GM18951 (cell line): ENCODE measurements at regions not wholly inside any gene's neighbourhood (a gene's known extent, or its start where the extent isn't known, plus 50 kb on each side); places are given as distances from the start of the nearest gene placed in this dataset.
"Not testable (repeated sequence)": the region's sequence is repeated elsewhere in the genome, so short reads cannot be mapped to it uniquely, and the experiment has no call there.

Experiments
- POLR2A ChIP-seq: IDR thresholded peaks from 4 replicates; pipeline ENCODE4 v1.6.1; 2011; ENCODE audit warnings: mild to moderate bottlenecking; ENCODE audit not compliant: insufficient read length, insufficient read depth; ENCODE audit errors: extremely low read depth
- in situ Hi-C: fragments of 300-500 bp; cut with MboI; formaldehyde crosslinking; loops from one replicate; pipeline ENCODE4 v1.12.0; 2022; ENCODE audit warnings: low sequenced_read_pairs, mixed read lengths, inconsistent platforms; ENCODE audit not compliant: unreplicated experiment

DNA sequence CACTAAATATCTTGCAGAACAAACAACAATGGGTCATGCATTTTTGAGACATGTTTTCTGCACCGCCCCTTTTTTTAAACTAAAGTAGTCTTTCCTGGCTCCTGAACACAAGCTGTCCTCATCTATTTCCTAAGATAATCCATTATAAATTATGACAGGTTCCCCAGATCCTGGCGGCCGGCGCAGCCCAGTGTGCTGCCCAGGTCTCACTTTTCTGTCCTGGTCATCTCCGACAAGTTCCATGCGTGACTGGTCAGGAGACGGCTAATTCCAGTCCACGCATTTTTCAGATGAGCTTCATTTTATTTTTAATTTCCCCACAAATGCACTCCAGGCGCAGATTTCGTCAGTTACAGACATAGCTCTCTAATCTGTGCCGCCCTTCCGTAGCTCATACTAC lies 92.9 kb upstream of the EGFLAM start:
- no peak for TF ChIP-seq POLR2A
- in situ Hi-C loops = no loop called here

DNA sequence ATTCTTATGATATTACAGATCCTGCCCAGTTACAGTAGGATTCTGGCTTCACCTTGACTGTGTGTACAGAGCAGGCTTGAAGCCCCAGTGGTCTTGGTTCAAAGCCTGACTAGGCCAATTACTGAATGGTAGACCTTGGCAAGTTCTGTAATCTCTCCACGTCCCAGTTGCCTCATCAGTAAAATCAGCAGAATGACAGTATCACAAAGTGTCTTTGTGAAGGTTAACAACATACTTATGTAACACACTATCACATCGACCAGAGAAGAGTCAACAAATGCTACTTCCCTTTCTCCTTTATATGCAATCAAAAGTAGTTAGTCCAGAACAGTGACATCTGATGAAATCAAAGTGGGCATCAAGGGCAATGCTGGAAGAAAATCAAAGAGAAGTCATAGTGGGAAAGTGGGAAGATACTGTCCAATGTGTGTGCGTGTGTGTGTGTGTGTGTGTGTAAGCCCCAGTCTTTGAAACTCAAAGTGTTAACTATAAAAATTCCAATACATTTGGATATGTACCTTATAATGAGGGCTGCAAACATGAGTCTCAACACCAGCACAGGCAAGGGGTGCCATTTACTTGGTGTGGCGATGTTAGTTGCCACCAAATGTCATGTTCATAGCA lies 93.5 kb upstream of the EGFLAM start:
- TF ChIP-seq POLR2A = no peak
- in situ Hi-C loops = no loop called here

DNA sequence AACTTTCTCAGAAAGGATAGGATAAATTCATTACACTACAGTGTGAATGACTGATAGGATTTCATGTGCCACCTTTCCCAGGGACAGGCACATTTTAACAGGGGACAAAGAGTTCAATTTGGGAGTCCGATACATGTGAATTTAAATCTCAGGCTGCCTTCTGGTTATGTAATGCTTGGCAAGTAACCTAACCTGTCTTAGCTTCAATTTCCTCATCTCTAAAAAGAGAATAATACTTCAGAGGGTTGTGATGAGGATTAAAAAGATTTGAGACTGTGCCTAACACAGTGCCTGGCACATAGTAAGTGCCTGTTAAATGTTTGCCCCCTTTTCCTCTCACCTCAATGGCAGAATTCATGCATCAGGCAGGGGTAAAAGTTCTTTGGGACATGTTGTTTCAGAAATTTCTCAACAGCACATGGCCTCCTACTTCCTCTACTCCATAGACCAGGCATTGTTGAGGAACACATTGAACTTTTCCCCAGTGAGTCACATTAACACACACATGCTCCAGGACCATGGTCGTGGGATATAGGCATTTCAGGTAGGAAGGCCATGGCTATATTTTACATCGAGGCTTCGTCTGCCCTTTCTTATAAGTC lies 94.6 kb upstream of the EGFLAM start:
- in situ Hi-C loops = no loop called here
- TF ChIP-seq POLR2A = no peak

DNA sequence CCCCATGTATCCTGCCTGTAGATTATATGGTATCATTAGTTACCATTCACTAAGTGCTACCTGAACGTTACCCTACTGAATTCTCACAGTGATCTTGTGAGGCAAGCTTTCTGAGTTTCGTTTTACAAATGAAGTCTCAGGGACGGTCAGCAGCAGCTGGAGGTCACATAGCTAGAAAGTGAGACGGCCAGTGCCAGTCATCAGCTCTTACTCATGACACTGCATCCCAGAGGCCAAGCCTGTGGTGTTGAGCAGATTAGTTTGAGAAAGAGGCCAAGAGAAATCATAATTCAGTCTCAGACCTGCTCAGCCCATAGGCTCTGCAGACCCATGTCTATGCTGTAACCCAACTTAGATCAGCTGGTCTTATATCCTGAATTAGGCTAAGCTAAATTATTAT lies 95.7 kb upstream of the EGFLAM start:
- no peak for TF ChIP-seq POLR2A
- in situ Hi-C loops = no loop called here

DNA sequence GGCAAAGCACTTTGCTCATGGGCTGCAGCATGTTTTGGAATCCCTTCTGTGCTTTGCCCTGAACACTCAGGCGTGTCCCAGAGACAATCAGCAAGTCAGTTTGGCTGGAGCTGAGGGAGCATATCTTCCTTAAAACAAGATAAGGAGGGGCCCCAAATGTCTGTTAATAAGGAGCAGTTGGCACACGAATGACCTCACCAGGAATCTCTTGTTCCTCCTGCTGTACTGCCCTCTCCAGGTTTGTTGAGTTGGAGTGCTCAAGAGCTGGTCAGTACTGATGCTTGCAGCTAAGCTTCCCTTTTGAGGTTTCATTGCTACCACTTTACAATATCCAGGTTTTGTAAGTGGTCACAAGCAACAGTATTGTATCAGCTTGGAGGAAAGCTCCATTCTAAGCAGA lies 101.3 kb upstream of the EGFLAM start:
- in situ Hi-C loops = no loop called here
- no peak for TF ChIP-seq POLR2A

DNA sequence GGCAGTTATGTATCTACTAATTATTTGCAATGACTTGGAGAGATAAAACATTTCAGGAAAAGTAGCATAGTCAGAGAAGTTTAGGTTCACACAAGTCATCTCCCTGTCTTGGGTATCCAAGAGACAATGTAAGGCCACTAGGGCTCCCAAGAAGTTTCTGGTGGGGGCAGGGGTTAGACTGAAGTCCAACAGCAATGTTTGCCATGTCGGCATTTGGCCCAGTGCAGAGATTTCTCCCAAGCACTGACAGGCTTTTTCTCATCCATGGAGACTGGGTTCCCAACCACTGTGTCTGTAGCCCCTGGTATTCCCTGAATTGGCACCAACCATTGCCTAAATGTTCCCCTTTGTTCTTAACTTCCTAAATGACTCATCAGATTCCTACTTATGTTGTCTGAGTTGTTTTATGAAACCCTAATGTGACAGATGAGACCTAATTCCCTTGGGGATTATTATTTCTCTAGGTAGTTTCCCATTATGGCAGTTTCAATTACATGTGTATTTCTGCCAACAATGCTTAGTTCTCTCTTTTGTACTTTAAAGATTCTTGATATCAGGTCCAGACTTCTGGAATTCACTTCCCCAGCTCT lies 103.6 kb upstream of the EGFLAM start:
- in situ Hi-C loops = no loop called here
- TF ChIP-seq POLR2A = no peak

DNA sequence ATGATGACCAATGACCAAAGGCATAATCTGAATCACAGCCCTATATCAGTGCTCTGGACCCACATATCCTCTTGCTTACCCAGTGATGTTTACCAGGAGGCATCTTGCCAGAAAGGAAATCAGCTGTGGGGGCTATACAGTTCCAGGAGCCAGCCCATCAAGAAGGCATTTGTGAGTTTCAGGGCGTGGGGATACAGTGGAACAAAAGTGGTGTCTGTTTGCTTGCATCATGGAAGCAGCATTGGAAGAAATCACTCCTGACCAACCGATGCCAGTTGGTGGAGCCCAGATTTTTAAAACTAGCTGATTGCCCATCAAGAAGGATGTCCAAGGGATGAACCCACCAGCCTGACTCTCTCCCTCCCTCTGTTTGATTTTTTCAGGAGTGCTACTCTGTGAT lies 106.5 kb upstream of the EGFLAM start:
- TF ChIP-seq POLR2A = no peak
- in situ Hi-C loops = no loop called here

DNA sequence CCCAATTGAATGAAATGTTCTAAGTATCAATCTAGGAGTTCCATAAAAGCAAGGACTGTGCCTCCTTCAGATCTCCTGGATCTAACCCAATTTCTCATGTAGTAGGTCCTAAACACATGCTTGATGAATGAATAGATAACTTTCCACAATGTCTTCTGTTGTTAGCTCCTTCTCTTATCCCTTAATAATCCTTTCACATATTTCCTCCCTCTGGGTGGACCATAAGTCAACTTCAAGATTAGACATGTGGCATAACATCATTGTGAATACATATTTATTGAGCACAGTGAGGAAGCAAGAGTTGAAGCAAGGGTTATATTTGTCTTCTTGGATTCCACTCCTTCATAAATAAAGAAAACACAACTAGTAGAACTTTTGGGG lies 108.6 kb upstream of the EGFLAM start:
- in situ Hi-C loops = no loop called here
- no peak for TF ChIP-seq POLR2A

DNA sequence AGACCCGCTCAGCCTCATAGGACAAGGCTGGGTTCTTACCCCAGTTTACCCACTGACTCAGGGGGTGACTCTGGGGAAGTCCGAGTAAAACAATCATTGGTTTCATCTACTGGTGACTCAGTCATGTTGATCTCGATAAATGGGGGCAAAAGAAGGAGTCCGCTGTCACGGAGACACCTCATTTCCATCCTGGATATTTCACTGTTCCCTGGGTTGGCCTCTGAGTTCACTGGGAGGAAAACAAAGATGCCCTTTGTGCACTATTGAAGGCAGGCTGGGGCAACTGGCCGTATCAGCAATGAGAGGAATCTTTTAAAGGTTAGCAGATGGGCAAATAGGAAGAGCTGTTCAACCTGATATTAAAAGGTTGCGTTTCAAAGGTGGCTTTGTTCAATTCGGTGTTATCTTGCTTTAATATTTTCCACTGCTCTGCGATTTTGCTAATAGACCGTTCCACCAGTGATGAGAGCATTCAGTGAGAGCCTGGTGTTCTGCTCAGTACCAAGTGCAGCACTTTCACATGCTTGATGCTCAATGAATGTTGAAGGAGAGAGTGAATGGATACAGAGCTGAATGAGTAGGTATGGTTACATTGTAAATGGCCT lies 110.2 kb upstream of the EGFLAM start:
- no peak for TF ChIP-seq POLR2A
- in situ Hi-C loops = no loop called here

DNA sequence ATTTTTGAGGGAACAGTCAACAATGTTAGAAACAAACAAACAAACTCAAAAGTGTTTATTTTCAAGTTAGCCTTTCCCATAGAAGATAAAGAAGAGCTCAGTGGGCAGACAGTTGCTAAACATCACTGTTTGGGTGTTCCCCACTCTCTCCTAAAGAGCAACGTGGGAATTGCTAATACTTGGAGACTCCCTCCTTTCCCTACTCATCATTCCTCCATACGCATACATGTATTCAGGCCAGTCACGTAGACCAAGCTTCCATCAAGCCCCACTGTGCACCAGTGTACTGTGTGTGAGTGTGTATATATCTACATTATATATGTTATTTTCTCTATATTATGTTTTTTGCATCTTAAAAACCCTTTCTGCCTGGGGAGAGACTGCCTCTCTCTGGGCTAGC lies 115.0 kb upstream of the EGFLAM start:
- in situ Hi-C loops = no loop called here
- TF ChIP-seq POLR2A = no peak

DNA sequence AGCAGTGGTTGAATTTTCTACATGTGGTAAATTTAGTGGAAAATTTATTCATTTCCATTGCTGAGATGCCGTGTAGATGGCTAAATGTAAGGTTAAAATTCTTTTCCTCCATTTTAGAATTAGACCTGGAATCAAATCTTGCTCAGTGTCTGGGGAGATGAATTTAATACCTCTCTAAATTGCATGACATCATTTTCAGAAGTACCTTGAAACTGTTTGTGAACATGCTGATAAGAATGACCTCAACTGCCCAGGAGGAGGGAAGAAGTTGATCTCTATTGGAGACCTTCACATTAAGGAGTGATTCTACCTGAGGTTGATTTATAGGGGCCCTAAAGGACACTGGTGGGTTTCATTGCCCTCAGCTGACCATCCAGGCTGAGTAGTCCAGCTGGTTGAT lies 116.7 kb upstream of the EGFLAM start:
- no peak for TF ChIP-seq POLR2A
- in situ Hi-C loops = no loop called here

DNA sequence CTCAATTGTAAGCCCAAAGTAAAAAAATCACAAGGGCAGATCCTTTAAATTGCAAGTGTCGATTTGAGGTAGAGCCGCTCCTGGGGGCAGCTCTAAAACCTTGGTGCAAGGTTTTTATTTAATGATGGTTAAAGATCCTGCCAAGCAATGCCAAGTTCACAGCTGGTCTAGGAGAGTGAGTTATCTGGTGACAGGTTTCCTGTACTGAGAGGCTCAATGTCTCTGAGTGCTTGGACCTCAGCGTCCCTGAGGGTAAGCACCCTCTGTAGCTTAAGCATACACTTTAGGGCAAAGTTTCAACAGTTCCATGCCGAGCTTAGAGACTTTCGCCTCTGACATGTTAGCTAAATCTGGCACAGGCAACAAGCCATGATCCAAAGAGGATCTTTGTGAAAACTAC lies 119.8 kb upstream of the EGFLAM start:
- in situ Hi-C loops = no loop called here
- no peak for TF ChIP-seq POLR2A

DNA sequence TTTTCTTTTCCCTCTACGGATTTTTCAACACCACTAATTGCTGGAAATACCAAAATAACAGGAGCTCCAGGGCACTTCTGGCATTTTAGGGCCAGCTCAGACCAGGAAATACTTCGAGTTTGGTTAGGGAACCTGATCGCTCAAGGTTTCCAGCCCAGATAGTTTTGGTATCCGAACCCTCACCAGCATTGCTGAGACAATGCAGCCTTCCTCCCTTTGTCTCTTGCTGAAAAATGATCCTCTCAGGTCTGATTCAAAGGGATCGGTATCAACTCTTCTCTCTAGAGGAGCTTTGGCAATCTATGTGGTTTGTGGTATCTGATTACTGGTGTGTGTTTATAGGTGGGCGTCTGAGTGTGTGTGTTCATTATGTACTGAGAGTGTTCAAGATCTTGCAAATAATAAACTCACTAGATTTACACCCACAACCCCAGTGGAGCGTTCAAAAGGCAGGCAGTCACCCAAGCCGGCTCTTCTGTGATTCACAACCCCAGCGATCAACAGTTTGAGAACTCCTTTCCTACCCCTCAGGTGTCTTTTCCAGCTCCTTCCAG lies 122.8 kb upstream of the EGFLAM start:
- no peak for TF ChIP-seq POLR2A
- in situ Hi-C loops = no loop called here

DNA sequence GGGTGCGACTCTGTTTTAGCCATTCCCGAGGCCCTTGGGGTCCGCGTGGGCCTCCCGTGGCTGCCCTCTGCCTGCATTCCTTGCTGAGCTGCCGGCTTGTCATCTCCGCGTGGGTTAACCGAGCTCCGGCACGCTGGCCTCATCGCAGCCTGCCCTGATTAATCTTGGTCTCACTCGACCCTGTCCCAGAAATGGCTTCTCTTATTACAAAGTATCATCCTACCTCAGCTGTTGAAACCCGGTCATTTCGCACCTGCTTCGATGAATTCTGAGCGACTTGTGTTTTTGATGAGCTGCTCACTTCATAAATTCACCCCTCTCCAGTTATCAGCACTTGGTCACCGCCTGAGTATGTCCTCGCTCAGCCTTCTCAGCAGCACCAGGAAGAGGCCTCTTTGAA lies 123.5 kb upstream of the EGFLAM start:
- in situ Hi-C loops = no loop called here
- no peak for TF ChIP-seq POLR2A

DNA sequence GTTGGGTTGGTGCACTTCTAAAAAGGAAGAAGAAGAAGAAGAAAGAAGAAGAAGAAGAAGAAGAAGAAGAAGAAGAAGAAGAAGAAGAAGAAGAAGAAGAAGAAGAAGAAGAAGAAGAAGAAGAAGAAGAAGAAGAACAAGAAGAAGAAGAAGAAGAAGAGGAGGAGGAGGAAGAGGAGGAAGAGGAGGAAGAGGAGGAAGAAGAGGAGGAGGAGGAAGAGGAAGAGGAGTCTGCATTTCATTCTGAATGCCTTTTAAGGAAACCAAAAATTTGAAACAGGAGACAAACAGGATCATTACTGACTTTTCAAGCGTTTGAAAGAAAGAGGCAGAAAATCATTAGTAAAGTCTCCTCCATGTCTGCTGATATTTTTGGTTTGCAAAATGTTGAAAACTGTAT lies 124.1 kb upstream of the EGFLAM start:
- in situ Hi-C loops = not testable (repeated sequence)
